GM12873 (cell line): ENCODE measurements at regions not wholly inside any gene's neighbourhood (a gene's known extent, or its start where the extent isn't known, plus 50 kb on each side); places are given as distances from the start of the nearest gene placed in this dataset.

Source experiments
- CTCF ChIP-seq: IDR thresholded peaks from 2 replicates; pipeline ENCODE4 v1.5.1; 2012; ENCODE audit warnings: low read depth, mild to moderate bottlenecking, moderate library complexity, low read length, control low read depth; ENCODE audit not compliant: insufficient read depth; ENCODE audit errors: missing control alignments

GRCh38 chr13:109691689-109692088, 94.7 kb downstream of the IRS2 start:
- TF ChIP-seq CTCF = no peak

- no peak for TF ChIP-seq CTCF
Measured at GRCh38 chr13:109687559-109688448, 98.6 kb downstream of the IRS2 start.

DNA sequence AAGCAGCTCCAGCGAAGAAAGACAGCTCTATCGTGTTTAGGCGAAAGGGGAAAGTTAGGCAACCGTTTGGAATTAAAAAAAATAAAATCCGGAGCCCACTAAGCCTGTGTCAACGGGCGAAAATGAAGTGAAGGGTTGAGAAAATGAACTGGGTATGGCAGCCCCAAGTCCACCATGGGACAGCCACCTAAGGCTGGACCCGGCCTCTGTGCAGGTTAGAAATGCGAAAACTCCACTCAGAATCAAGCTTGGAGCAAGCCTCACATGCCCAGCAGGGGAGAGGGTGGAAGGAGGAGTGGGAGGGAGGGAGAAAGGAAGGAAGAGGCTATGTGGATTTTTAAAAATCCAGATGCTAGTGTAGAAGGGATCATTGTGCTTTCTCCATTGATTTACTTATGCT, 101.2 kb downstream of the IRS2 start:
- no peak for TF ChIP-seq CTCF

GRCh38 chr13:109684824-109685202, 101.6 kb downstream of the IRS2 start:
- TF ChIP-seq CTCF = no peak

GRCh38 chr13:109684084-109684823, 102.1 kb downstream of the IRS2 start:
- no peak for TF ChIP-seq CTCF

- TF ChIP-seq CTCF = no peak
Measured at GRCh38 chr13:109682534-109683244, 103.7 kb downstream of the IRS2 start.

GRCh38 chr13:109680930-109681329, 105.5 kb downstream of the IRS2 start:
- no peak for TF ChIP-seq CTCF
